ENCODE measurements at regions not wholly inside any gene's neighbourhood (a gene's known extent, or its start where the extent isn't known, plus 50 kb on each side); places are given as distances from the start of the nearest gene placed in this dataset.

- H3K36me3 ChIP-seq (ENCODE audit: insufficient read depth) = no peaks in the 10 kb centered on the region
- H3K9me3 Mint-ChIP-seq = no peaks in the 10 kb centered on the region
- H3K27ac Mint-ChIP-seq = peak overlapping the region; percentile 53
- peak; percentile 98 for ATAC-seq
- peak overlapping the region; percentile 1; the same call in 2 of the 3 replicates for H3K4me3 Mint-ChIP-seq
- H3K4me1 Mint-ChIP-seq = peaks cover 20% of the 10 kb centered on the region
- H3K27ac ChIP-seq (ENCODE audit: low read depth) = peak overlapping the region; percentile 43
- H3K4me2 ChIP-seq = peak overlapping the region; percentile 54
- no peaks in the 10 kb centered on the region for H3K79me2 ChIP-seq (replicated peaks; ENCODE audit: insufficient read depth)
- H3K4me3 ChIP-seq = no peak overlapping the region
- peaks cover 4% of the 10 kb centered on the region for H3K9me2 ChIP-seq (ENCODE audit: insufficient read depth)
- 0 out of 2 replicates have a peak, but pooled peaks cover 4% of the 10 kb centered on the region for H3F3A ChIP-seq (replicated peaks; ENCODE audit: low read depth)
- H3K36me3 Mint-ChIP-seq (ENCODE audit: low read depth) = no peaks in the 10 kb centered on the region
- no peaks in the 10 kb centered on the region for H3K27me3 ChIP-seq (ENCODE audit: insufficient read depth)
- no peaks in the 10 kb centered on the region for H4K20me1 ChIP-seq (replicated peaks; ENCODE audit: insufficient read depth)
- H3K27me3 Mint-ChIP-seq (ENCODE audit: insufficient read depth, low read depth, poor library complexity) = peaks cover 8% of the 10 kb centered on the region
- no peak overlapping the region for H2AFZ ChIP-seq
- TF ChIP-seq, protein P1, sequence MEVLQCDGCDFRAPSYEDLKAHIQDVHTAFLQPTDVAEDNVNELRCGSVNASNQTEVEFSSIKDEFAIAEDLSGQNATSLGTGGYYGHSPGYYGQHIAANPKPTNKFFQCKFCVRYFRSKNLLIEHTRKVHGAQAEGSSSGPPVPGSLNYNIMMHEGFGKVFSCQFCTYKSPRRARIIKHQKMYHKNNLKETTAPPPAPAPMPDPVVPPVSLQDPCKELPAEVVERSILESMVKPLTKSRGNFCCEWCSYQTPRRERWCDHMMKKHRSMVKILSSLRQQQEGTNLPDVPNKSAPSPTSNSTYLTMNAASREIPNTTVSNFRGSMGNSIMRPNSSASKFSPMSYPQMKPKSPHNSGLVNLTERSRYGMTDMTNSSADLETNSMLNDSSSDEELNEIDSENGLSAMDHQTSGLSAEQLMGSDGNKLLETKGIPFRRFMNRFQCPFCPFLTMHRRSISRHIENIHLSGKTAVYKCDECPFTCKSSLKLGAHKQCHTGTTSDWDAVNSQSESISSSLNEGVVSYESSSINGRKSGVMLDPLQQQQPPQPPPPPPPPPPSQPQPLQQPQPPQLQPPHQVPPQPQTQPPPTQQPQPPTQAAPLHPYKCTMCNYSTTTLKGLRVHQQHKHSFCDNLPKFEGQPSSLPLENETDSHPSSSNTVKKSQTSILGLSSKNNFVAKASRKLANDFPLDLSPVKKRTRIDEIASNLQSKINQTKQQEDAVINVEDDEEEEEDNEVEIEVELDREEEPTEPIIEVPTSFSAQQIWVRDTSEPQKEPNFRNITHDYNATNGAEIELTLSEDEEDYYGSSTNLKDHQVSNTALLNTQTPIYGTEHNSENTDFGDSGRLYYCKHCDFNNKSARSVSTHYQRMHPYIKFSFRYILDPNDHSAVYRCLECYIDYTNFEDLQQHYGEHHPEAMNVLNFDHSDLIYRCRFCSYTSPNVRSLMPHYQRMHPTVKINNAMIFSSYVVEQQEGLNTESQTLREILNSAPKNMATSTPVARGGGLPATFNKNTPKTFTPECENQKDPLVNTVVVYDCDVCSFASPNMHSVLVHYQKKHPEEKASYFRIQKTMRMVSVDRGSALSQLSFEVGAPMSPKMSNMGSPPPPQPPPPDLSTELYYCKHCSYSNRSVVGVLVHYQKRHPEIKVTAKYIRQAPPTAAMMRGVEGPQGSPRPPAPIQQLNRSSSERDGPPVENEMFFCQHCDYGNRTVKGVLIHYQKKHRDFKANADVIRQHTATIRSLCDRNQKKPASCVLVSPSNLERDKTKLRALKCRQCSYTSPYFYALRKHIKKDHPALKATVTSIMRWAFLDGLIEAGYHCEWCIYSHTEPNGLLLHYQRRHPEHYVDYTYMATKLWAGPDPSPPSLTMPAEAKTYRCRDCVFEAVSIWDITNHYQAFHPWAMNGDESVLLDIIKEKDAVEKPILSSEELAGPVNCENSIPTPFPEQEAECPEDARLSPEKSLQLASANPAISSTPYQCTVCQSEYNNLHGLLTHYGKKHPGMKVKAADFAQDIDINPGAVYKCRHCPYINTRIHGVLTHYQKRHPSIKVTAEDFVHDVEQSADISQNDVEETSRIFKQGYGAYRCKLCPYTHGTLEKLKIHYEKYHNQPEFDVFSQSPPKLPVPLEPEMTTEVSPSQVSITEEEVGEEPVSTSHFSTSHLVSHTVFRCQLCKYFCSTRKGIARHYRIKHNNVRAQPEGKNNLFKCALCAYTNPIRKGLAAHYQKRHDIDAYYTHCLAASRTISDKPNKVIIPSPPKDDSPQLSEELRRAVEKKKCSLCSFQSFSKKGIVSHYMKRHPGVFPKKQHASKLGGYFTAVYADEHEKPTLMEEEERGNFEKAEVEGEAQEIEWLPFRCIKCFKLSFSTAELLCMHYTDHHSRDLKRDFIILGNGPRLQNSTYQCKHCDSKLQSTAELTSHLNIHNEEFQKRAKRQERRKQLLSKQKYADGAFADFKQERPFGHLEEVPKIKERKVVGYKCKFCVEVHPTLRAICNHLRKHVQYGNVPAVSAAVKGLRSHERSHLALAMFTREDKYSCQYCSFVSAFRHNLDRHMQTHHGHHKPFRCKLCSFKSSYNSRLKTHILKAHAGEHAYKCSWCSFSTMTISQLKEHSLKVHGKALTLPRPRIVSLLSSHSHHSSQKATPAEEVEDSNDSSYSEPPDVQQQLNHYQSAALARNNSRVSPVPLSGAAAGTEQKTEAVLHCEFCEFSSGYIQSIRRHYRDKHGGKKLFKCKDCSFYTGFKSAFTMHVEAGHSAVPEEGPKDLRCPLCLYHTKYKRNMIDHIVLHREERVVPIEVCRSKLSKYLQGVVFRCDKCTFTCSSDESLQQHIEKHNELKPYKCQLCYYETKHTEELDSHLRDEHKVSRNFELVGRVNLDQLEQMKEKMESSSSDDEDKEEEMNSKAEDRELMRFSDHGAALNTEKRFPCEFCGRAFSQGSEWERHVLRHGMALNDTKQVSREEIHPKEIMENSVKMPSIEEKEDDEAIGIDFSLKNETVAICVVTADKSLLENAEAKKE (CRISPR knock-in tag; IDR thresholded peaks at IDR 0.05) = peak; percentile 44; the same call in 1 of the 2 replicates
- TF ChIP-seq, protein P2, sequence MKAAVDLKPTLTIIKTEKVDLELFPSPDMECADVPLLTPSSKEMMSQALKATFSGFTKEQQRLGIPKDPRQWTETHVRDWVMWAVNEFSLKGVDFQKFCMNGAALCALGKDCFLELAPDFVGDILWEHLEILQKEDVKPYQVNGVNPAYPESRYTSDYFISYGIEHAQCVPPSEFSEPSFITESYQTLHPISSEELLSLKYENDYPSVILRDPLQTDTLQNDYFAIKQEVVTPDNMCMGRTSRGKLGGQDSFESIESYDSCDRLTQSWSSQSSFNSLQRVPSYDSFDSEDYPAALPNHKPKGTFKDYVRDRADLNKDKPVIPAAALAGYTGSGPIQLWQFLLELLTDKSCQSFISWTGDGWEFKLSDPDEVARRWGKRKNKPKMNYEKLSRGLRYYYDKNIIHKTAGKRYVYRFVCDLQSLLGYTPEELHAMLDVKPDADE (IDR thresholded peaks at IDR 0.05) = no peak
- peaks cover 21% of the 10 kb centered on the region; the same call in 1 of the 2 replicates for H3K4me1 ChIP-seq (ENCODE audit: insufficient read depth)
- peak; percentile 74 for DNase-seq (ENCODE audit: low spot score)
Observed at GRCh38 chr17:5919089-5919488, 151.1 kb upstream of the WSCD1 start.

DNA sequence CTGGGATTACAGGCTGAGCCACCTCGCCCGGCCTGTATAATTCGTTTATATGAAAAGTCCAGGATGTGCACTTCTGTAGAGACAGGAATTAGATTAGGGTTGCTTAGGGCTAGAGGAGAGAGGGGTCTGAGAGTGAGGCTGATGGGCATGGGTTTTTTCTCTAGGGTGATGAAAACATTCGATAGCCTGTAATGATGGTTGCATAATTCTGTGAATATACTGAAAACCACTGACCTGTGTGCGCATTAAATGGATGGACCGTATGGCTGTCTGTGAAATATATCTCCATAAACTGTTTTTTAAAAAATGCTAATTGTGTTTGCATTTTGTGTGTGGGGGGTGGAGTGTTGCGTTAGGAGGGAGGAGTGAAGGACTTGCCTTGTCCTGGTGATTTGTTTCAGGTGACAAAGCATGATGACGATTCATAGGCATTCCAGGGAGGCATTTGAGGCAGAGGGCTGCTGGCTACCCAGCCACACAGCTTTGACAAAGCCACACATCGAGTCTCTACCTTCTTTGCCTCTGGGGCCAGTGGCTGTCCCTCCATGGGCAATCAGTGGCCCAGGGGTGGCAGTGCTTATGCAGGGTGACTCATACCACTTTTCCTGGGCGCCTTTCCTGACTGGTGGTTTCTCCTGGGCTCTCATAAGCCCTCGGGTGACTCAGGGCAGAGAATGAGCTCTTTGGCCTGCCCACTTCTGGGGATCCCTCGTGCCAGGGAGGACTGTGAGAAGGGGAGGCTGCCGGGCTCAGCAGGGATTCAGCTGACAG, 148.5 kb upstream of the WSCD1 start:
- Mint-ChIP-seq H3K4me3 (no peak overlapping the region), H3K27ac (peak overlapping the region; percentile 70; the same call in 1 of the 2 replicates), H3K27me3 (ENCODE audit: insufficient read depth, low read depth, poor library complexity) (peaks cover 8% of the 10 kb centered on the region), H3K36me3 (ENCODE audit: low read depth) (no peaks in the 10 kb centered on the region), H3K9me3 (no peaks in the 10 kb centered on the region), H3K4me1 (peaks cover 20% of the 10 kb centered on the region)
- H3K4me3 ChIP-seq = no peak overlapping the region
- H3K9me2 ChIP-seq (ENCODE audit: insufficient read depth) = peaks cover 8% of the 10 kb centered on the region
- DNase-seq (ENCODE audit: low spot score) (no peak), ATAC-seq (no peak)
- H3K4me1 ChIP-seq (ENCODE audit: insufficient read depth) = peaks cover 21% of the 10 kb centered on the region; the same call in 1 of the 2 replicates
- no peaks in the 10 kb centered on the region for H3K27me3 ChIP-seq (ENCODE audit: insufficient read depth)
- no peaks in the 10 kb centered on the region for H3K79me2 ChIP-seq (replicated peaks; ENCODE audit: insufficient read depth)
- no peak overlapping the region for H3K4me2 ChIP-seq
- H3K36me3 ChIP-seq (ENCODE audit: insufficient read depth) = no peaks in the 10 kb centered on the region
- H3F3A ChIP-seq (replicated peaks; ENCODE audit: low read depth) = 0 out of 2 replicates have a peak, but pooled peaks cover 4% of the 10 kb centered on the region
- H2AFZ ChIP-seq = no peak overlapping the region
- no peak overlapping the region for H3K27ac ChIP-seq (ENCODE audit: low read depth)
- no peaks in the 10 kb centered on the region for H4K20me1 ChIP-seq (replicated peaks; ENCODE audit: insufficient read depth)
- TF ChIP-seq POLR2AphosphoS5 (IDR thresholded peaks at IDR 0.05; ENCODE audit: low read depth) (no peak), ZNF114 (CRISPR knock-in tag; IDR thresholded peaks at IDR 0.05) (no peak), EZH2phosphoT487 (IDR thresholded peaks at IDR 0.05; ENCODE audit: unreplicated experiment) (no peak), CREB1 (CRISPR knock-in tag; IDR thresholded peaks at IDR 0.05; ENCODE audit: low read depth) (no peak)
- TF ChIP-seq, protein P3, sequence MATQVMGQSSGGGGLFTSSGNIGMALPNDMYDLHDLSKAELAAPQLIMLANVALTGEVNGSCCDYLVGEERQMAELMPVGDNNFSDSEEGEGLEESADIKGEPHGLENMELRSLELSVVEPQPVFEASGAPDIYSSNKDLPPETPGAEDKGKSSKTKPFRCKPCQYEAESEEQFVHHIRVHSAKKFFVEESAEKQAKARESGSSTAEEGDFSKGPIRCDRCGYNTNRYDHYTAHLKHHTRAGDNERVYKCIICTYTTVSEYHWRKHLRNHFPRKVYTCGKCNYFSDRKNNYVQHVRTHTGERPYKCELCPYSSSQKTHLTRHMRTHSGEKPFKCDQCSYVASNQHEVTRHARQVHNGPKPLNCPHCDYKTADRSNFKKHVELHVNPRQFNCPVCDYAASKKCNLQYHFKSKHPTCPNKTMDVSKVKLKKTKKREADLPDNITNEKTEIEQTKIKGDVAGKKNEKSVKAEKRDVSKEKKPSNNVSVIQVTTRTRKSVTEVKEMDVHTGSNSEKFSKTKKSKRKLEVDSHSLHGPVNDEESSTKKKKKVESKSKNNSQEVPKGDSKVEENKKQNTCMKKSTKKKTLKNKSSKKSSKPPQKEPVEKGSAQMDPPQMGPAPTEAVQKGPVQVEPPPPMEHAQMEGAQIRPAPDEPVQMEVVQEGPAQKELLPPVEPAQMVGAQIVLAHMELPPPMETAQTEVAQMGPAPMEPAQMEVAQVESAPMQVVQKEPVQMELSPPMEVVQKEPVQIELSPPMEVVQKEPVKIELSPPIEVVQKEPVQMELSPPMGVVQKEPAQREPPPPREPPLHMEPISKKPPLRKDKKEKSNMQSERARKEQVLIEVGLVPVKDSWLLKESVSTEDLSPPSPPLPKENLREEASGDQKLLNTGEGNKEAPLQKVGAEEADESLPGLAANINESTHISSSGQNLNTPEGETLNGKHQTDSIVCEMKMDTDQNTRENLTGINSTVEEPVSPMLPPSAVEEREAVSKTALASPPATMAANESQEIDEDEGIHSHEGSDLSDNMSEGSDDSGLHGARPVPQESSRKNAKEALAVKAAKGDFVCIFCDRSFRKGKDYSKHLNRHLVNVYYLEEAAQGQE (IDR thresholded peaks at IDR 0.05; ENCODE audit: unreplicated experiment) = no peak
